ENCODE measurements at regions not wholly inside any gene's neighbourhood (a gene's known extent, or its start where the extent isn't known, plus 50 kb on each side); places are given as distances from the start of the nearest gene placed in this dataset.

- DNase-seq (ENCODE audit: extremely low read depth, low read depth) = no peak
- no peak for TF ChIP-seq CTCF (IDR thresholded peaks at IDR 0.05; ENCODE audit: low read depth, low read length)
These were observed 331.5 kb downstream of the HAPSTR1 start for GRCh38 chr16:9422762-9423513.

GRCh38 chr16:9425236-9425635 is 333.8 kb downstream of the HAPSTR1 start:
- no peak for DNase-seq (ENCODE audit: extremely low read depth, low read depth)
- no peak for TF ChIP-seq CTCF (IDR thresholded peaks at IDR 0.05; ENCODE audit: low read depth, low read length)

GRCh38 chr16:9428355-9429005 is 337.0 kb downstream of the HAPSTR1 start:
- no peak for DNase-seq (ENCODE audit: extremely low read depth, low read depth)
- TF ChIP-seq CTCF (IDR thresholded peaks at IDR 0.05; ENCODE audit: low read depth, low read length) = no peak

- no peak for TF ChIP-seq CTCF (IDR thresholded peaks at IDR 0.05; ENCODE audit: low read depth, low read length)
- no peak for DNase-seq (ENCODE audit: extremely low read depth, low read depth)
These were observed 338.3 kb downstream of the HAPSTR1 start for GRCh38 chr16:9429646-9430330.

- no peak for DNase-seq (ENCODE audit: extremely low read depth, low read depth)
- TF ChIP-seq CTCF (IDR thresholded peaks at IDR 0.05; ENCODE audit: low read depth, low read length) = no peak
These were observed 343.2 kb downstream of the HAPSTR1 start for GRCh38 chr16:9434659-9435058.

GRCh38 chr16:9436175-9436574 is 344.7 kb downstream of the HAPSTR1 start:
- DNase-seq (ENCODE audit: extremely low read depth, low read depth) = no peak
- TF ChIP-seq CTCF (IDR thresholded peaks at IDR 0.05; ENCODE audit: low read depth, low read length) = no peak

- DNase-seq (ENCODE audit: extremely low read depth, low read depth) = no peak
- TF ChIP-seq CTCF (IDR thresholded peaks at IDR 0.05; ENCODE audit: low read depth, low read length) = no peak
These were observed 345.7 kb downstream of the HAPSTR1 start for GRCh38 chr16:9437115-9437514.
